HTR-8/SVneo (cell line): ENCODE measurements at regions not wholly inside any gene's neighbourhood (a gene's known extent, or its start where the extent isn't known, plus 50 kb on each side); places are given as distances from the start of the nearest gene placed in this dataset.
"Not testable (repeated sequence)": the region's sequence is repeated elsewhere in the genome, so short reads cannot be mapped to it uniquely, and the experiment has no call there.

Experiments used
- DNase-seq: peaks from one replicate; pipeline ENCODE4 v3.0.0; 2011; ENCODE audit warnings: low spot score, mixed read lengths; ENCODE audit not compliant: insufficient read length
- FAIRE-seq: peaks from 2 replicates; lab custom pipeline; 2011; peaks lifted over from hg19 to GRCh38; lab: Jason Lieb, UNC

GRCh38 chr13:69155136-69155535, 952.5 kb upstream of the ATXN8OS start:
- DNase-seq: no peak
- no peak for FAIRE-seq

DNA sequence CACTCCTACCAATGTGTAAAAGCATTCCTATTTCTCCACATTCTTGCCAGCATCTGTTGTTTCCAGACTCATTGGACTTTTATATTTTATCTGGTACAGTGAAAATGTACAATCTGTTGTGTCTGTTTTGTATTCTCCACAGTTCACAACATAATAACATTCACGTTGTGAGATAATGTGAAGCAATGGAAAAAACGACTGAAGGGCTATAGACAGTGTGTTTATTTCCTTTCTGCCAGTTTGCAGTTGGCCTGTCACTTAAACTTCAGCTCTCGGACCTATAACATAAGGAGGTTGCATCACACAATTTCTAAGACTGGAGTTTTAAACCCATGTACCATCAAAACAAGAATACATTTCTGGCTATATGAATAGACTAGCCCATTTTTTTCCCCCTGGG, 965.5 kb upstream of the ATXN8OS start:
- FAIRE-seq (no peak), DNase-seq (no peak)

- no peak for DNase-seq
These were observed 982.6 kb upstream of the ATXN8OS start for GRCh38 chr13:69124996-69125395.

DNA sequence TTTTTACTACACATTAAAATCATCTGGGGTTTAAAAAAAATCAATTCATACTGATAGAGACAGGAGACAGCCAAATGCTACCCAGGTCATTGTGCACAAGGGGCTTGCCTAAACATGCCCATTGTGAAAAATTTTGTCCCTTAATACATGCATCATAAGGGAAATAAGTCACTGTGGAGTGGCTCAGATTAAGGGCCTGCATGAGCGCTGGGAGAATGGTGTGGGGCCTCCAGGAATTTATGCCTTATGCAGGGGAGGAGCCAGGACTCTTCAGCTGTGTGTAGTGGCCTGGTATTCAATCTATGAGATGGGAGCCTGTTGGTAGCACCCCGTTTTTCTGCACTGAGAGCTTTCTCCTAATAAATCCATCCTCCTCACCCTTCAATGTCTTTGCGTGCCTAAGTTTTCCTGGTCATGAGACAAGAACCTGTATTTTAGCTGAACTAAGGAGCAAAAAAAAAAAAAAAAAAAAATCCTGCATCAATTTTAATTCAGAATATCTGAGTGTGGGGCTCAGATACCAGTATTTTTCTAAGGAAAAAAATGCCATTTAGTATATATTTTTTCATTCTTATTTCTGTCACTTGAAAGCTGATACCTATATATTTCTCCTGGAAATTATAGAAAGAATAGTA, 997.6 kb upstream of the ATXN8OS start:
- FAIRE-seq (no peak), DNase-seq (no peak)

More at GRCh38 chr13:69124996-69125395, 982.6 kb upstream of the ATXN8OS start:
- no peak for FAIRE-seq

DNA sequence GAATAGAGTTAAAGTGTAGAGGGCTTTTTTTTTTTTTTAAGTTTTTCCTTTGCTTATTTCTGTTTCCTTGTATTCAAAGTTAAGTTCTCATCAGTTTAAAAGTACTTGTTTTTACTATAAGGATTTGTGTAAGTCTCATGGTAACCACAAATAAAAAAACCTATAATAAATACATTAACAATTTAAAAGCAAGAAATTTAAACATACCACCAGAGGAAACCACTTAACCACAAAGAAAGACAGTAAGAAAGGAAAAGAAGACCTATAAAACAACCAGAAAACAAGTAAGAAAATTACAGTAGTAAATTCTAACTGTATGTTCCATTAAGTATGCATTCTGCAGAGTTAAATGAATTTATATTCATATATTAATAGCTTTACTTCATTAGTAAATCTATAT, 999.1 kb upstream of the ATXN8OS start:
- no peak for FAIRE-seq

DNA sequence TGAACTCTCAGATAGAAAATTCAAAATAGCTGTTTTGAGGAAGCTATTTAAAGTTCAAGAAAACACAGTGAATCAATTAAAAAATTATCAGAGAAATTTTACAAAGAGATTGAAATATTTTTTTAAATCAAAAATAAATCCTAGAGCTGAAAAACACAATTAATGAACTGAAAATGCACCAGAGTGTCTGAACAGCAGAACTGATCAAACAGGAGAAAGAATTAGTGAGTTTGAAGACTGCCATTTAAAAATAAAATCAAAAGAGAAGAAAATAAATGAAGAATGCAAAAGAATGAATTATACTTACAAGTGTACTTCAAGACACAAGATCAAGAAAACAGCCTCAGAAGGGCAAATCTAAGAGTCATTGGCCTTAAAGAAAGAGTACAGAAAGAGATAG, 1000.2 kb upstream of the ATXN8OS start:
- DNase-seq (no peak), FAIRE-seq (no peak)

More for the DNA sequence above, 999.1 kb upstream of the ATXN8OS start:
- DNase-seq: no peak

GRCh38 chr13:69101841-69102240, 1005.8 kb upstream of the ATXN8OS start:
- FAIRE-seq: no peak
- no peak for DNase-seq

- FAIRE-seq (no peak), DNase-seq (no peak)
These were observed 1013.1 kb upstream of the ATXN8OS start for GRCh38 chr13:69094485-69094884.

DNA sequence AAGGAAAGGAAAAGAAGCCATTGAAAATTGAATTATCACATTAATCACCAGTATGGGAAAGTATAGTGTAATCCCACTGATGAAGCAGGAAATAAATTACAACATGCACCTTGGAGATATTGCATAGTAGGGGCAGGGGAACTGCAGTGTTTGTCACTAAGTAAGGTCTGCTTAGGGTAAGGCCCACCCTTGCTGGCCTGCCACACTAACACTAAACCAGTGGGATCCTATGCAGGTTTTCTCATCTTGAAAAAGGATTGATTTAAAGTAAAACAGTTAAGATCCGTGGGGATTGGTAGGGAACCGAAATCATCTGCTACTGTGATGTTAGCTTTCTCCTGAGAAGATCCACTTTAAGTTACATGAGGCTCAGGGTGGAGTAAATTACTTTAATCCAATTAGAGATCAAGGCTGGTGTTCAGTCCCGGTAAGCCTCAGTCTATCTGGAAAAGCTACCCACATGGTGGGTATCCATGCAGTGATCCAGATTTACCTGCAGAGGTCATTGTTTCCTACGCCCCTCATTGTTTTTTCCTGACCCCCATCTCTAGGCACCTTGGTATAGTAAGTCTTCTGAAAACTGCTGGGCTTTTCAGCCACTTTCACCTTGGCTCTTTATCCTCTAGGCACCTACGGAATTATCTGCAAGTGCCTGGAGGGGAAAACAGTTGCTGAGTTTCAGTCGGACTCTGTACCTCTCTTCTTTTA, 1014.9 kb upstream of the ATXN8OS start:
- DNase-seq (no peak), FAIRE-seq (no peak)

- FAIRE-seq (no peak), DNase-seq (no peak)
These were observed 1030.4 kb upstream of the ATXN8OS start for GRCh38 chr13:69077267-69077666.

GRCh38 chr13:69069554-69070133, 1038.0 kb upstream of the ATXN8OS start:
- FAIRE-seq (no peak), DNase-seq (no peak)

GRCh38 chr13:69050696-69051095, 1056.9 kb upstream of the ATXN8OS start:
- DNase-seq: no peak
- no peak for FAIRE-seq

DNA sequence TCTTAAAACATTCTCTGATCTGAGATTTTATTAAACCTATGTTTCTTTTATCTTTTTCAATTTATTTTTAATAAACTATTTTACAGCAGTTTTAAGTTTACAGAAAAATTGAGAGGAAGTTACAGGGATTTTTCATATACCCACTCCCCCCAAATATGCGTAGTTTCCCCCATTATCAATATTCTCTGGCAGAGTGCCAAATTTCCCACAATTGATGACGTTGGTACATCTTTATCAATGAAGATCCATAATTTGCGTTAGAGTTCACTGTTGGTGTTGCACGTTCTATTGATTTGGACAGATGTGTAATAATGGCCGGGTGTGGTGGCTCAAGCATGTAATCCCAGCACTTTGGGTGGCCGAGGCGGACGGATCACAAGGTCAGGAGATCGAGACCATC, 1063.0 kb upstream of the ATXN8OS start:
- no peak for DNase-seq
- FAIRE-seq: no peak

GRCh38 chr13:69040898-69041297, 1066.7 kb upstream of the ATXN8OS start:
- FAIRE-seq (no peak), DNase-seq (no peak)

- FAIRE-seq: no peak
- DNase-seq: no peak
These were observed 1071.9 kb upstream of the ATXN8OS start for GRCh38 chr13:69035771-69036170.

GRCh38 chr13:69028936-69029335, 1078.7 kb upstream of the ATXN8OS start:
- FAIRE-seq: no peak
- no peak for DNase-seq

DNA sequence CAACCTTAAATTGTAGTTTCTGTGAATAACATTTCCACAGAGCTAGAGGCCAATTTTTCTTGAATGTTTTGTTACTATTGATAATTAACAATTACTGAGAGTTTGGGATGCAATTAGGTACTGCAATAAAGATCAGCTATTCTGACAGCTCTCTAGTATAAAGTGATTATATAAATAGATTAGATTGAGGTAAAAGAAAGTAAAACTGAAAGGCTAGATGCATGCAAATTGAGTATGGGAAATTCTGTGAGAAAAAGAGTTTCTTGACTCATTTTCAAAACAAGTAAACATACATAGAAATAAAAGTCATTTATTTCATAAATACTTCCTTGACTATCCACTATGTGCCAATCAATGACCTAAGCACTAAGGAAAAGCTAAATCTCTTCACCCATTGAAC, 1087.5 kb upstream of the ATXN8OS start:
- DNase-seq (no peak), FAIRE-seq (no peak)

GRCh38 chr13:69018173-69018572, 1089.5 kb upstream of the ATXN8OS start:
- DNase-seq, FAIRE-seq: not testable (repeated sequence)

- no peak for FAIRE-seq
These were observed 1096.8 kb upstream of the ATXN8OS start for GRCh38 chr13:69010789-69011188.

GRCh38 chr13:69008499-69008898, 1099.1 kb upstream of the ATXN8OS start:
- no peak for FAIRE-seq

More at GRCh38 chr13:69010789-69011188, 1096.8 kb upstream of the ATXN8OS start:
- no peak for DNase-seq

DNA sequence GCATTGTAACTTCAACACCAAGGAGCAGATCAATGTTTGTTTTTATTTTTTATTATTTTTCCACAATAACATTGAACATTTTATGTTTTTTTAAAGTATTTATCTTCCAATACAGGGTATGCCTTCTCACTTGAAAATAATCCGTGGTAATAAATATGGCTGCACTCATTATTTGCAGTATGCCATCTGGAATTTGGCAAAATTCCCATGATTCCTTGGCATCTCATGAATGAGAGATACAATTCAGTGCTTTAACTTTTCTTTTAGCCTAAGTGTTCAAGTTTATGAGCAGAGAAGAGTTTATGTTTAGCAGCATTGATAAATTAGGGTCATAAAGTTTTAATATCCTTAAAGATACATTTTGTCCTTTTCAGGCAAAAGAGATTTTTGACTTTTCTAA, 1109.6 kb upstream of the ATXN8OS start:
- no peak for FAIRE-seq

More at GRCh38 chr13:69008499-69008898, 1099.1 kb upstream of the ATXN8OS start:
- DNase-seq: no peak

More for the DNA sequence above, 1109.6 kb upstream of the ATXN8OS start:
- DNase-seq: no peak
